Mesenchymal stem cell (in vitro differentiated cells and primary cell): ENCODE measurements at regions not wholly inside any gene's neighbourhood (a gene's known extent, or its start where the extent isn't known, plus 50 kb on each side); places are given as distances from the start of the nearest gene placed in this dataset.

ENCODE experiments used
- DNase-seq: peaks from one replicate; pipeline ENCODE4 v3.0.0-alpha.2; 2013
- H2AFZ ChIP-seq: one replicate; pipeline ENCODE4 v1.6.1; 2013; ENCODE audit warnings: low read depth, mild to moderate bottlenecking, control low read depth, inconsistent platforms, low read length, moderate library complexity
- H2AK5ac ChIP-seq: 2 replicates; pipeline ENCODE4 v1.6.1; 2013; ENCODE audit warnings: low read length, moderate library complexity, mild to moderate bottlenecking, inconsistent platforms; ENCODE audit not compliant: severe bottlenecking
- H2BK120ac ChIP-seq: one replicate; pipeline ENCODE4 v1.6.1; 2013; ENCODE audit warnings: low read depth, mild to moderate bottlenecking, inconsistent platforms, low read length, moderate library complexity
- H2BK12ac ChIP-seq, 2 experiments: one replicate each; pipeline ENCODE4 v1.6.1; 2013; ENCODE audit warnings: inconsistent platforms in 2 of 2, low read length in 2 of 2, mild to moderate bottlenecking in 2 of 2, moderate library complexity in 2 of 2, control low read depth in 1 of 2
- H2BK15ac ChIP-seq: one replicate; pipeline ENCODE4 v1.6.1; 2013; ENCODE audit warnings: mild to moderate bottlenecking, low read depth, inconsistent platforms; ENCODE audit not compliant: poor library complexity, severe bottlenecking
- H2BK5ac ChIP-seq: 2 replicates; pipeline ENCODE4 v1.6.1; 2013; ENCODE audit warnings: low read depth, mild to moderate bottlenecking, low read length, control low read depth, inconsistent platforms; ENCODE audit not compliant: poor library complexity, severe bottlenecking
- H3K14ac ChIP-seq, 2 experiments: one replicate each; pipeline ENCODE4 v1.6.1; 2013; ENCODE audit warnings: inconsistent platforms in 2 of 2, low read length in 2 of 2, control low read depth in 1 of 2, mild to moderate bottlenecking in 1 of 2, moderate library complexity in 1 of 2
- H3K18ac ChIP-seq, 2 experiments: one replicate each; pipeline ENCODE4 v1.6.1; 2013; ENCODE audit warnings: inconsistent platforms in 2 of 2, low read length in 2 of 2, control low read depth in 1 of 2, low read depth in 1 of 2, mild to moderate bottlenecking in 1 of 2
- H3K23ac ChIP-seq, 2 experiments: one replicate each; pipeline ENCODE4 v1.6.1; 2013; ENCODE audit warnings: inconsistent platforms in 2 of 2, low read length in 2 of 2, mild to moderate bottlenecking in 2 of 2, moderate library complexity in 2 of 2, control low read depth in 1 of 2
- H3K27ac ChIP-seq: 2 replicates; pipeline ENCODE4 v1.5.1; 2013; ENCODE audit warnings: mild to moderate bottlenecking, moderate library complexity, low read length, control low read depth, inconsistent platforms; ENCODE audit not compliant: poor library complexity, severe bottlenecking
- H3K27me3 ChIP-seq, 2 experiments: 2 replicates each; pipeline versions ENCODE4 v1.6.1 to v1.7.0; 2013; ENCODE audit warnings: low read length in 2 of 2, mild to moderate bottlenecking in 2 of 2, moderate library complexity in 2 of 2, control low read depth in 1 of 2, inconsistent platforms in 1 of 2; ENCODE audit not compliant: control insufficient read depth in 1 of 2, insufficient read depth in 1 of 2
- H3K36me3 ChIP-seq, 2 experiments: 2 replicates each; pipeline versions ENCODE4 v1.6.1 to v1.7.0; 2013; ENCODE audit warnings: low read length in 2 of 2, control low read depth in 1 of 2, inconsistent platforms in 1 of 2, low read depth in 1 of 2, mild to moderate bottlenecking in 1 of 2; ENCODE audit not compliant: insufficient read depth in 2 of 2, control insufficient read depth in 1 of 2
- H3K4ac ChIP-seq, 2 experiments: one replicate each; pipeline ENCODE4 v1.6.1; 2013; ENCODE audit warnings: inconsistent platforms in 2 of 2, low read length in 2 of 2, mild to moderate bottlenecking in 2 of 2, moderate library complexity in 2 of 2, control low read depth in 1 of 2, low read depth in 1 of 2
- H3K4me1 ChIP-seq: 2 replicates; pipeline ENCODE4 v1.6.1; 2013; ENCODE audit warnings: low read depth, low read length, control low read depth; ENCODE audit not compliant: control insufficient read depth, insufficient read depth
- H3K4me2 ChIP-seq: 2 replicates; pipeline ENCODE4 v1.6.1; 2013; ENCODE audit warnings: low read length, mild to moderate bottlenecking, inconsistent platforms; ENCODE audit not compliant: poor library complexity, severe bottlenecking
- H3K4me3 ChIP-seq, 2 experiments: 2 replicates each; pipeline versions ENCODE4 v1.5.1 to v1.7.0; 2013; ENCODE audit warnings: low read length in 2 of 2, mild to moderate bottlenecking in 2 of 2, control low read depth in 1 of 2, low read depth in 1 of 2; ENCODE audit not compliant: insufficient read depth in 1 of 2
- H3K79me1 ChIP-seq: replicated peaks from 2 replicates; pipeline ENCODE4 v1.6.1; 2013; ENCODE audit warnings: mild to moderate bottlenecking, control low read depth, low read length, inconsistent platforms; ENCODE audit not compliant: poor library complexity, severe bottlenecking
- H3K9ac ChIP-seq: 2 replicates; pipeline ENCODE4 v1.7.0; 2013; ENCODE audit warnings: mild to moderate bottlenecking, low read length, moderate library complexity
- H3K9me3 ChIP-seq: 2 replicates; pipeline ENCODE4 v1.7.0; 2013; ENCODE audit warnings: mild to moderate bottlenecking, low read length; ENCODE audit not compliant: control insufficient read depth
- H4K8ac ChIP-seq: one replicate; pipeline ENCODE4 v1.6.1; 2013; ENCODE audit warnings: inconsistent platforms, mild to moderate bottlenecking, low read length, moderate library complexity
- H4K91ac ChIP-seq: one replicate; pipeline ENCODE4 v1.6.1; 2013; ENCODE audit warnings: mild to moderate bottlenecking, low read length, inconsistent platforms
- whole genome bisulfite sequencing: methylation state at CpG from one replicate; pipeline ENCODE4 v1.1.7; 2013; ENCODE audit warnings: mixed read lengths; 5-methylcytosine and 5-hydroxymethylcytosine counted together

DNA sequence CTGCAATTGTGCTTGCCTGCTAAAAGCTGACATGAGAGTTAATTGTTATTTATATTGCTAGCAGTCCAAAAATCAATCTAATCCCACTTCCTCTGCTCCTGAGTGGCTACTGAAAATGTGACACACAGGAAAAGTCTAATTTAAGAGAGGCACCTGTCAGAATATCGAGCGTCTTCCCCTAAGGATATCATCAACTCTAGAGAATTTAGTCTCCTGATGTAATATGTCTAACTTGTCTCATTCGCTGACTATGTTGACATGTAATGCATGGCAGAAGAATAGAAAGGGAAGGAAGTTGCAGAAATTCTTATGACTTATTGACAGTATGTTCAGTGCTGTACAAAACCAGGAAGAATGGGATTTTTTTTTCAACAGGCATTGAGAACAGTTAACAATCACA, 893.4 kb upstream of the CDH8 start:
- Histone ChIP-seq H2BK120ac (no peak overlapping the region), H3K79me1 (no peaks in the 10 kb centered on the region), H3K9me3 (no peaks in the 10 kb centered on the region), H2BK5ac (no peak overlapping the region), H2AK5ac (no peak overlapping the region), H2AFZ (no peak overlapping the region), H3K18ac (no peak overlapping the region), H3K9ac (no peak overlapping the region), H3K14ac (no peak overlapping the region), H3K4ac (no peak overlapping the region), H2BK15ac (no peak overlapping the region), H3K4me1 (no peaks in the 10 kb centered on the region), H3K4me3 (no peak overlapping the region), H4K91ac (no peak overlapping the region), H3K36me3 (no peaks in the 10 kb centered on the region), H3K4me2 (no peak overlapping the region), H3K27ac (no peak overlapping the region), H3K23ac (no peak overlapping the region), H3K27me3 (no peaks in the 10 kb centered on the region), H2BK12ac (no peak overlapping the region), H4K8ac (no peak overlapping the region)
- no peak for DNase-seq
- 77% methylated on average over 3 of the region's 3 CpGs for WGBS

DNA sequence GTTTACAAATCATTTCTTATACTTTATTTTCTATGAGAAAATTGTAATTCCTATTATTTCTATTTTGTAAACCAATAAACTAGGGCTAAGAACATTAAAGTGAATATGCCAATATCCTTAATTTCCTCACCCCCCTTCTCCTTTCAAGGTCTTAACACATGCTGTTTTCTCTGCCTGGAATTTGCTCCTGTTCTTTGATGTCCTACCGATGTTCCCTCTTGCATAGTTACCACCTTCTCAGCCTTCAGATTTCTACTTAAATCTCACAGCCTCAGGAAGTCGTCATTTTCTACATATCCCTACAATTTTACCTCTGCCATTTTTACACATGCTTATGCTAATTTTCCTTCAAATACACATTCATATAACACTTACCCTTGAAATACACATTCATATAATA, 890.9 kb upstream of the CDH8 start:
- Histone ChIP-seq H3K27ac (no peak overlapping the region), H3K14ac (no peak overlapping the region), H3K36me3 (no peaks in the 10 kb centered on the region), H4K8ac (no peak overlapping the region), H3K4ac (no peak overlapping the region), H2BK15ac (no peak overlapping the region), H3K4me3 (no peak overlapping the region), H3K79me1 (no peaks in the 10 kb centered on the region), H3K4me2 (no peak overlapping the region), H2BK5ac (no peak overlapping the region), H4K91ac (no peak overlapping the region), H3K9me3 (no peaks in the 10 kb centered on the region), H3K18ac (no peak overlapping the region), H3K9ac (no peak overlapping the region), H2AK5ac (no peak overlapping the region), H2BK12ac (no peak overlapping the region), H3K23ac (no peak overlapping the region), H3K4me1 (no peaks in the 10 kb centered on the region), H2BK120ac (no peak overlapping the region), H2AFZ (no peak overlapping the region), H3K27me3 (no peaks in the 10 kb centered on the region)
- no peak for DNase-seq
- WGBS, result 16% methylated on average over 2 of the region's 2 CpGs

DNA sequence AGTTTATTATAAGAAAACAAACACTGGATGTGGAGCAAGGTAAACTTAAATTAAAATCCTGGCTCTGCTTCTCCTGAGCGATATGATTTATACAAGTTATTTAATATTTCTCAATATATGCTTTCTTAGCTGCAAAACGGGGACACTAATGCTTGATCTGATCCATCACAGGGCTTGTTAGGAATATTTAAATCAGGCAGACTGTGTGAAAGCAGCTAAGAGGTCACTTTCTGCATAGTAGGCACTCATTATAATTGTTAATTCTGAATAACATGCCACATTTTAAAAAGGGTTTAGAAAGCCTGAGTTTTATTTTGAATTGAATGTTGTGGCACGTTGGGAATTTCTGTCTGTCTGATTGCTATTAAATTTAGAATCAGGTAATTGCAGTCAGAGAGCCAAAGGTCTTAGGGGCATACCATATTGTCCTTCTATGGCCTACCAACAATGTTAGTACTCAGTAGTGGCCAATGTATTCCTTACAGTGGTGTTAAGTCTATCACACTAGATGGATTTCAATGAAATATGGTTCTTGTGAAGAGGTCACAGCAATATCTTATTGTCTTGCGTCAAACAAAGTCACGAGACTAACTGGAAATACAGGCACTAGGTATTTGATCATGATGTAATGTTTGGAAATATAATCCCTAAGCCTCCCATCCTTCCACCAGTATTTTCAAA, 890.0 kb upstream of the CDH8 start:
- no peaks in the 10 kb centered on the region for H3K9me3 ChIP-seq
- no peak for DNase-seq
- no peak overlapping the region for H4K8ac ChIP-seq
- no peaks in the 10 kb centered on the region for H3K36me3 ChIP-seq
- no peak overlapping the region for H3K4ac ChIP-seq
- no peak overlapping the region for H2BK5ac ChIP-seq
- no peak overlapping the region for H3K9ac ChIP-seq
- no peak overlapping the region for H3K14ac ChIP-seq
- H3K4me1 ChIP-seq, result no peaks in the 10 kb centered on the region
- no peak overlapping the region for H2BK15ac ChIP-seq
- no peak overlapping the region for H2AK5ac ChIP-seq
- H3K18ac ChIP-seq, result no peak overlapping the region
- no peak overlapping the region for H3K4me3 ChIP-seq
- no peaks in the 10 kb centered on the region for H3K79me1 ChIP-seq
- no peak overlapping the region for H3K27ac ChIP-seq
- H3K23ac ChIP-seq, result no peak overlapping the region
- no peak overlapping the region for H2BK12ac ChIP-seq
- no peak overlapping the region for H2BK120ac ChIP-seq
- 73% methylated on average over 2 of the region's 5 CpGs for WGBS
- no peak overlapping the region for H3K4me2 ChIP-seq
- no peak overlapping the region for H2AFZ ChIP-seq
- H3K27me3 ChIP-seq, result no peaks in the 10 kb centered on the region
- no peak overlapping the region for H4K91ac ChIP-seq

DNA sequence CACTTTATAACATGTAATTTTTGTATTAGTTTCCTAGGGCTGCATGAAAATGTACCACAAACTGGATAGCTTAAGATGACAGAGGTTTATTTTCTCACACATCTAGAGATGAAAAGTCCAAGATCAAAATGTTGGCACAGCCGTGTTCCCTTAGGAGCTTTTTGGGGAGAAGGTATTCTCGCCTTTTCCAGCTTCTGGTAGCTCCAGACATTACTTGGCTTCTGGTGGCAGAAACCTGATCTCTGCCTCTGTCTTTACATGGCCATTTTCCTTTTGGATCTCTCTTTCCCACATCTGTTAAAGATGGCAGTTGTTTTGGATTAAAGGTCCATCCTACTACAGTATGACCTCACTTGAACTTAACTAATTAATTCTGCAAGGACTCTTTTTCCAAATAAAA, 885.7 kb upstream of the CDH8 start:
- Histone ChIP-seq H4K91ac (no peak overlapping the region), H3K4me1 (no peaks in the 10 kb centered on the region), H3K14ac (no peak overlapping the region), H3K9me3 (no peaks in the 10 kb centered on the region), H2BK15ac (no peak overlapping the region), H3K27ac (no peak overlapping the region), H3K4ac (no peak overlapping the region), H2BK120ac (no peak overlapping the region), H3K18ac (no peak overlapping the region), H3K27me3 (no peaks in the 10 kb centered on the region), H2AFZ (no peak overlapping the region), H3K4me3 (no peak overlapping the region), H3K36me3 (no peaks in the 10 kb centered on the region), H4K8ac (no peak overlapping the region), H2AK5ac (no peak overlapping the region), H3K4me2 (no peak overlapping the region), H3K79me1 (no peaks in the 10 kb centered on the region), H3K23ac (no peak overlapping the region), H2BK5ac (no peak overlapping the region), H3K9ac (no peak overlapping the region), H2BK12ac (no peak overlapping the region)
- 68% methylated on average over 2 of the region's 2 CpGs for WGBS
- no peak for DNase-seq
